ENCODE measurements at regions not wholly inside any gene's neighbourhood (a gene's known extent, or its start where the extent isn't known, plus 50 kb on each side); places are given as distances from the start of the nearest gene placed in this dataset.

GRCh38 chr12:84413656-84414055 is 498.9 kb downstream of the SLC6A15 start:
- TF ChIP-seq CTCF (IDR thresholded peaks at IDR 0.05; ENCODE audit: borderline replicate concordance, extremely low read depth, low read length, poor library complexity, severe bottlenecking), result no peak
- TF ChIP-seq EZH2 (IDR thresholded peaks at IDR 0.05; ENCODE audit: borderline replicate concordance, low read depth, low read length, severe bottlenecking), result no peak

Data from DND-41 (cell line).